Panc1 (cell line): ENCODE measurements at regions not wholly inside any gene's neighbourhood (a gene's known extent, or its start where the extent isn't known, plus 50 kb on each side); places are given as distances from the start of the nearest gene placed in this dataset.

Source experiments
- CTCF ChIP-seq: fragments of 450-650 bp; IDR thresholded peaks from 2 replicates; pipeline ENCODE4 v1.5.1; 2017; ENCODE audit warnings: mild to moderate bottlenecking
- POLR2AphosphoS5 ChIP-seq: IDR thresholded peaks from 2 replicates; pipeline ENCODE4 v1.6.1; 2012; ENCODE audit warnings: mild to moderate bottlenecking, low read depth, low read length, moderate library complexity
- SIN3A ChIP-seq: IDR thresholded peaks from 2 replicates; pipeline ENCODE4 v1.6.1; 2012; ENCODE audit warnings: low read depth, mild to moderate bottlenecking, low read length, moderate library complexity, borderline replicate concordance; ENCODE audit not compliant: insufficient read depth
- TCF7L2 ChIP-seq: IDR thresholded peaks from 2 replicates; pipeline ENCODE4 v1.6.1; 2011; ENCODE audit warnings: mild to moderate bottlenecking, low read depth, low read length, inconsistent platforms
- TF ChIP-seq, protein P1 (sequence below), 2 experiments: IDR thresholded peaks; 2 replicates each; pipeline ENCODE4 v1.6.1; 2011 to 2012; ENCODE audit warnings: low read depth in 2 of 2, control low read depth in 1 of 2, low read length in 1 of 2, mild to moderate bottlenecking in 1 of 2, moderate library complexity in 1 of 2; ENCODE audit not compliant: insufficient read depth in 1 of 2

DNA sequence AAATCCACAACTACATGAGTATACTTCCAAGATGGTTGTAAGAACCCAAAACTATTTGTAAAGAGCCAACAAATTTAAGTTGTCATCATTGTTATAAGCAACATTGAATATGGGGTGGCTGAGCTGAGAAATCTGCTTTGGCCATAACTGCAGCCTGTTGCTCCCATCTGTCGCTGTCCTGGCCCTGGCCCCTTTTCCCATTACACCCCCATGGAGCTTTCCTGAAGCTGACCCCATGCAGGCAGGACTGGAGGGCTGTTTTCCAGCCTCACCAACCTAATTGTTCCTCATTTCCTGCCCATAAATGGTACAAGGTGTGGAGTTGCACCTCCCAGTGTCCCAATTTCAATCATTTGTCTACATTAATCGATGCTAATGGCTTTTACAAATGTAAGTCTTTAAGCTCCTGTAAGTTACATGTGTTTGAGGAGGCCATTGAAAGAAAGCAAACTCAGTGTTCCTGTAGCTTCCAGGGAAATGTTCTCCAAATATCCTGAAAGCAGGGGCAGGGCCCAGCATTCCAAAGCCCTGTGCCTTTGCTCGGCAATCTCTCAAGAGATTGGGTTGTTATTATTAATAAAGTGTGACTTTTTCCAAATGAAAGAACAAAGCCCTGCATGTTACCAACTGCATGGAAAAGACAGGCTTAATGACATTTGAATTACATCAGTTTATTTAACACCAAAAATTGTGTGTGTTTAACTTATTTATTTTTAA lies 545.9 kb downstream of the PLPP3 start:
- TF ChIP-seq CTCF (no peak), POLR2AphosphoS5 (no peak), TCF7L2 (no peak), SIN3A (no peak)
- TF ChIP-seq, protein P1, sequence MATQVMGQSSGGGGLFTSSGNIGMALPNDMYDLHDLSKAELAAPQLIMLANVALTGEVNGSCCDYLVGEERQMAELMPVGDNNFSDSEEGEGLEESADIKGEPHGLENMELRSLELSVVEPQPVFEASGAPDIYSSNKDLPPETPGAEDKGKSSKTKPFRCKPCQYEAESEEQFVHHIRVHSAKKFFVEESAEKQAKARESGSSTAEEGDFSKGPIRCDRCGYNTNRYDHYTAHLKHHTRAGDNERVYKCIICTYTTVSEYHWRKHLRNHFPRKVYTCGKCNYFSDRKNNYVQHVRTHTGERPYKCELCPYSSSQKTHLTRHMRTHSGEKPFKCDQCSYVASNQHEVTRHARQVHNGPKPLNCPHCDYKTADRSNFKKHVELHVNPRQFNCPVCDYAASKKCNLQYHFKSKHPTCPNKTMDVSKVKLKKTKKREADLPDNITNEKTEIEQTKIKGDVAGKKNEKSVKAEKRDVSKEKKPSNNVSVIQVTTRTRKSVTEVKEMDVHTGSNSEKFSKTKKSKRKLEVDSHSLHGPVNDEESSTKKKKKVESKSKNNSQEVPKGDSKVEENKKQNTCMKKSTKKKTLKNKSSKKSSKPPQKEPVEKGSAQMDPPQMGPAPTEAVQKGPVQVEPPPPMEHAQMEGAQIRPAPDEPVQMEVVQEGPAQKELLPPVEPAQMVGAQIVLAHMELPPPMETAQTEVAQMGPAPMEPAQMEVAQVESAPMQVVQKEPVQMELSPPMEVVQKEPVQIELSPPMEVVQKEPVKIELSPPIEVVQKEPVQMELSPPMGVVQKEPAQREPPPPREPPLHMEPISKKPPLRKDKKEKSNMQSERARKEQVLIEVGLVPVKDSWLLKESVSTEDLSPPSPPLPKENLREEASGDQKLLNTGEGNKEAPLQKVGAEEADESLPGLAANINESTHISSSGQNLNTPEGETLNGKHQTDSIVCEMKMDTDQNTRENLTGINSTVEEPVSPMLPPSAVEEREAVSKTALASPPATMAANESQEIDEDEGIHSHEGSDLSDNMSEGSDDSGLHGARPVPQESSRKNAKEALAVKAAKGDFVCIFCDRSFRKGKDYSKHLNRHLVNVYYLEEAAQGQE (IDR thresholded peaks at IDR 0.05; ENCODE audit: insufficient read depth in 1 of 2, low read depth in 2 of 2, low read length in 1 of 2), result no peak
